Glutamatergic neuron (in vitro differentiated cells): ENCODE measurements at regions not wholly inside any gene's neighbourhood (a gene's known extent, or its start where the extent isn't known, plus 50 kb on each side); places are given as distances from the start of the nearest gene placed in this dataset.

ENCODE experiments used
- DNase-seq: peaks from one replicate; pipeline ENCODE4 v3.0.0; 2022
- H3K27ac Mint-ChIP-seq: one replicate; pipeline ENCODE4 v1.8.0; 2020; ENCODE audit warnings: mild to moderate bottlenecking, mixed read lengths, inconsistent platforms; ENCODE audit not compliant: unreplicated experiment
- H3K27me3 Mint-ChIP-seq: one replicate; pipeline ENCODE4 v1.8.0; 2020; ENCODE audit warnings: mild to moderate bottlenecking, moderate library complexity, mixed read lengths, inconsistent platforms; ENCODE audit not compliant: unreplicated experiment
- H3K36me3 Mint-ChIP-seq: one replicate; pipeline ENCODE4 v1.8.0; 2020; ENCODE audit warnings: mild to moderate bottlenecking, mixed read lengths, inconsistent platforms; ENCODE audit not compliant: unreplicated experiment
- H3K4me1 Mint-ChIP-seq: one replicate; pipeline ENCODE4 v1.8.0; 2020; ENCODE audit warnings: mild to moderate bottlenecking, low read depth, mixed read lengths, inconsistent platforms; ENCODE audit not compliant: unreplicated experiment
- H3K4me3 Mint-ChIP-seq: one replicate; pipeline ENCODE4 v1.8.0; 2020; ENCODE audit warnings: mild to moderate bottlenecking, mixed read lengths, inconsistent platforms; ENCODE audit not compliant: unreplicated experiment
- H3K9me3 Mint-ChIP-seq: one replicate; pipeline ENCODE4 v1.8.0; 2020; ENCODE audit warnings: mild to moderate bottlenecking, moderate library complexity, mixed read lengths, inconsistent platforms; ENCODE audit not compliant: unreplicated experiment
- CTCF ChIP-seq: fragments of 200-600 bp; sonication (generic); IDR thresholded peaks from one replicate; pipeline ENCODE4 v1.5.0; 2021; ENCODE audit not compliant: partially characterized antibody, unreplicated experiment

- TF ChIP-seq CTCF = no peak
- no peaks in the 10 kb centered on the region for H3K27me3 Mint-ChIP-seq
Measured at GRCh38 chr12:91400271-91400670, 217.7 kb upstream of the DCN start.

DNA sequence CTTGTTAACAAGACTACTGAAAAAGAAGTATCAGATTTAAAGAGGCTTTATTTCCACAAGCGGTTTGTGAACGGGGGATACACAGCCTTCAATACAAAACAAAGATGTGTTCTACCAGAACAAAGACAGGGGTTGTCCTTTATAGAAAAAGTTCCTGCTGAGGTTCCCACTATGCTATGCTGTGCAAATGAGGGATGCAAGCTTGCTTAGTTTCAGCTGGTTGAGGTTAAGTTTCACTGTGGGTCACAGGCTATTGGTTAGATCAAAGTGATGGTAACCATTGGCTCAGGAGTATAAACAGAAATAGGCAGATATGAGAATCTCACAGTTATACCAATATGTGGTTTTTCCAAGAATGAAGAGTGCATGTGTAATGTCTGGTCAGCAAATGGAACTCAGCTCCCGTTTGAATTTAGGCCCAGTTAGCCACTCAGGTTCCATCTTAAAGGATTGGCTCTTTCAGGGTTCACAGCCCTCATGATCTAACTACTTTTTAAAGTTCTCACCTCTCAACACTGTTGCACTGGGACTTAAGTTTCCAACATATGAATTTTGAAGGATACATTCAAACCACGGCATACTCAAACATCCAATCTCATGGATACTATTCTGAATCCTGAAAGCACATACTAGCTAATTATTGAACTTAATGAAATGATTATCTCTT lies 215.4 kb upstream of the DCN start:
- H3K27me3 Mint-ChIP-seq = no peaks in the 10 kb centered on the region
- H3K4me1 Mint-ChIP-seq = no peaks in the 10 kb centered on the region
- H3K9me3 Mint-ChIP-seq = no peaks in the 10 kb centered on the region
- no peak for DNase-seq
- H3K4me3 Mint-ChIP-seq = no peak overlapping the region
- H3K36me3 Mint-ChIP-seq = no peaks in the 10 kb centered on the region
- TF ChIP-seq CTCF = no peak
- H3K27ac Mint-ChIP-seq = no peak overlapping the region

More at GRCh38 chr12:91400271-91400670, 217.7 kb upstream of the DCN start:
- Mint-ChIP-seq H3K4me3 (no peak overlapping the region), H3K27ac (no peak overlapping the region), H3K9me3 (no peaks in the 10 kb centered on the region), H3K36me3 (no peaks in the 10 kb centered on the region), H3K4me1 (no peaks in the 10 kb centered on the region)
- DNase-seq = no peak

DNA sequence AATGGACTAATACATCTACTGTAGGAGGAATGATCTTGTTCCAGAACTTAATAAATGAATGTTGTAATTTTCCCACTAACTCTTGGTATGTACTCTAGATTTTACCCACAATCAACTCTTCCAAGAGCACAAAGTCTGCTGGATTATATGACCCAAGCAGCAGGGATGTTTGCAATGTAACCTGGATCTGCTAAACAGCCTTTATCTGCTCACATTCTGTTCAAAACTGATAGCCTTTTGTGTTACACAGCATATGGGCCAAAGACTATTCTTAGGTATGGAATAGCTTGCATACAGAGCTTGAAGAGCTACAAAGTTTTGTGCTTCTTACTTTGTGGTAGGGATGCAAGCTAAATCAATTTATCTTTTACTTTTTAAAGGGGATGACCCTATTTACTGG lies 213.7 kb upstream of the DCN start:
- DNase-seq = no peak
- no peaks in the 10 kb centered on the region for H3K9me3 Mint-ChIP-seq
- no peak overlapping the region for H3K27ac Mint-ChIP-seq
- H3K4me1 Mint-ChIP-seq = no peaks in the 10 kb centered on the region
- H3K4me3 Mint-ChIP-seq = no peak overlapping the region
- peaks cover 2% of the 10 kb centered on the region for H3K27me3 Mint-ChIP-seq
- no peak for TF ChIP-seq CTCF
- H3K36me3 Mint-ChIP-seq = no peaks in the 10 kb centered on the region

- H3K4me1 Mint-ChIP-seq = no peaks in the 10 kb centered on the region
- no peaks in the 10 kb centered on the region for H3K9me3 Mint-ChIP-seq
- DNase-seq = no peak
- TF ChIP-seq CTCF = no peak
- no peak overlapping the region for H3K4me3 Mint-ChIP-seq
- H3K27ac Mint-ChIP-seq = no peak overlapping the region
- peaks cover 2% of the 10 kb centered on the region for H3K27me3 Mint-ChIP-seq
- no peaks in the 10 kb centered on the region for H3K36me3 Mint-ChIP-seq
Measured at GRCh38 chr12:91395628-91396135, 213.1 kb upstream of the DCN start.

GRCh38 chr12:91394903-91395302 lies 212.3 kb upstream of the DCN start:
- H3K27ac Mint-ChIP-seq = no peak overlapping the region
- no peak for TF ChIP-seq CTCF
- H3K36me3 Mint-ChIP-seq = no peaks in the 10 kb centered on the region
- peaks cover 2% of the 10 kb centered on the region for H3K27me3 Mint-ChIP-seq
- DNase-seq = no peak
- no peaks in the 10 kb centered on the region for H3K9me3 Mint-ChIP-seq
- no peak overlapping the region for H3K4me3 Mint-ChIP-seq
- H3K4me1 Mint-ChIP-seq = no peaks in the 10 kb centered on the region
